ENCODE measurements at regions not wholly inside any gene's neighbourhood (a gene's known extent, or its start where the extent isn't known, plus 50 kb on each side); places are given as distances from the start of the nearest gene placed in this dataset.

DNA sequence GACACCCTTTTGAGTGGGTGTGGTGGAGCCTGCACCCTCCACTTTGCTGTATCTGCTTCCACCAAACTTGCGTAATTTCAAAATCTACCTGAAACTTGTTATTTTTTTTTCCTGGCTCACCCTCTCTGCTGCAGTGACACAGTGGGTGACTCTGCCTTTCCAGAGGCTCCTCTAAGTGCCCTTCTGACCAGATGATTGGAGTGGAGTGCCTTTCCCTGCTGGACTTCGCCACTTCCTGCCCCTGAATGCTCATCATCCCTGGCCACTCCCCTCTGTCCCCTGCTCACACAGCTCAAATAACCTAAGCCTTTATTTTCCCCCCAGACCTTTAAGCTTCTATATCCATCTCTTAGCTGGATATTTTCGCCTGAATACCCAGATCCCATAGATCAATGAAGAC, 777.5 kb upstream of the ID2 start:
- TF ChIP-seq, protein P1, sequence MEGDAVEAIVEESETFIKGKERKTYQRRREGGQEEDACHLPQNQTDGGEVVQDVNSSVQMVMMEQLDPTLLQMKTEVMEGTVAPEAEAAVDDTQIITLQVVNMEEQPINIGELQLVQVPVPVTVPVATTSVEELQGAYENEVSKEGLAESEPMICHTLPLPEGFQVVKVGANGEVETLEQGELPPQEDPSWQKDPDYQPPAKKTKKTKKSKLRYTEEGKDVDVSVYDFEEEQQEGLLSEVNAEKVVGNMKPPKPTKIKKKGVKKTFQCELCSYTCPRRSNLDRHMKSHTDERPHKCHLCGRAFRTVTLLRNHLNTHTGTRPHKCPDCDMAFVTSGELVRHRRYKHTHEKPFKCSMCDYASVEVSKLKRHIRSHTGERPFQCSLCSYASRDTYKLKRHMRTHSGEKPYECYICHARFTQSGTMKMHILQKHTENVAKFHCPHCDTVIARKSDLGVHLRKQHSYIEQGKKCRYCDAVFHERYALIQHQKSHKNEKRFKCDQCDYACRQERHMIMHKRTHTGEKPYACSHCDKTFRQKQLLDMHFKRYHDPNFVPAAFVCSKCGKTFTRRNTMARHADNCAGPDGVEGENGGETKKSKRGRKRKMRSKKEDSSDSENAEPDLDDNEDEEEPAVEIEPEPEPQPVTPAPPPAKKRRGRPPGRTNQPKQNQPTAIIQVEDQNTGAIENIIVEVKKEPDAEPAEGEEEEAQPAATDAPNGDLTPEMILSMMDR (IDR thresholded peaks at IDR 0.05): no peak
- TF ChIP-seq POLR2A (IDR thresholded peaks at IDR 0.05): no peak
